Neutrophil (primary cell): ENCODE measurements at regions not wholly inside any gene's neighbourhood (a gene's known extent, or its start where the extent isn't known, plus 50 kb on each side); places are given as distances from the start of the nearest gene placed in this dataset.

Source experiments
- H3K27ac ChIP-seq: fragments of 200-600 bp; sonication (generic); 2 replicates; pipeline ENCODE4 v1.5.1; 2016; ENCODE audit warnings: mild to moderate bottlenecking, moderate library complexity
- H3K27me3 ChIP-seq: fragments of 200-600 bp; sonication (generic); 2 replicates; pipeline ENCODE4 v1.6.0; 2016; ENCODE audit warnings: mild to moderate bottlenecking
- H3K36me3 ChIP-seq: fragments of 200-600 bp; sonication (generic); 2 replicates; pipeline ENCODE4 v1.5.1; 2017
- H3K4me1 ChIP-seq, 2 experiments: fragments of 200-600 bp in 1 of 2; sonication (generic) in 1 of 2; 1 replicate in 1 of 2; 2 replicates in 1 of 2; pipeline versions ENCODE4 v1.5.1 to v1.6.1; 2013 to 2016; ENCODE audit warnings: low read depth in 1 of 2, low read length in 1 of 2, mild to moderate bottlenecking in 1 of 2, moderate library complexity in 1 of 2; ENCODE audit not compliant: control insufficient read depth in 1 of 2, insufficient read depth in 1 of 2
- H3K4me3 ChIP-seq, 2 experiments: fragments of 200-600 bp in 1 of 2; sonication (generic) in 1 of 2; 1 replicate in 1 of 2; 2 replicates in 1 of 2; pipeline ENCODE4 v1.5.1; 2013 to 2016; ENCODE audit warnings: low read depth in 1 of 2, low read length in 1 of 2, mild to moderate bottlenecking in 1 of 2, moderate library complexity in 1 of 2
- H3K9me3 ChIP-seq: fragments of 200-600 bp; sonication (generic); 2 replicates; pipeline ENCODE4 v1.5.1; 2016
- CTCF ChIP-seq: fragments of 200-600 bp; sonication (generic); IDR thresholded peaks from 2 replicates; pipeline ENCODE4 v1.5.1; 2016; ENCODE audit warnings: antibody characterized with exemption

DNA sequence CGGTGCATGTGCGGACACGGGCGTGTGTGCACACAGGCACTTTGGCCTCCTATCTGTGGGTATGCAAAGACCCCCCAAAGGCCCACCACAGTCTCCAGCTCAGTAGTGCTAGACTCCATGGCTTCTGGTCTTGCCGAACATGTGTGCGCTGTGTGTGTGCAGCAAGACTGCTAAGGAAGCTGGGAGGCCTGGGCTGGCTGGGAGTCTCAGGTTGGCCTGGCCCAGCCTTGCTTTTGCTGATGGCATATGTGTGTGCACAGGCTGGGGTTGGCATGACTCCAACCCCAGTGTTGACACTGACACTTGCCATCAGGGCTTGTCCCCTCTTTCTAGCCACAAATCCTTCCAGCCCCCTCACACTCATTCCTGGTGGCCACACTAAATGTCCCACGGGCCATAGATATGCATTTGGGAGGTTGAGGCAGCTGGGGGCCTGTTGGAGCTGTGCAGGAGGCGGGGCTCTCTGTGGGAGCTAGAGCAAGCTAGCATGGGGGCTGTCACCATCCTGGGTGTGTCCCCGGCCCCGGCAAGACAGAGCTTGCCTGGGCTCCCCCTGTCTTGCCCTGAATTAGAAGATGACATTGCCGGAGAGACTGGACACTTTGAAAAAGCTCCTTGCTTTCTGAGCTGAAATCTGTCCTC, 60.9 kb upstream of the NECTIN1 start:
- Histone ChIP-seq H3K27me3 (peaks cover 58% of the 10 kb centered on the region), H3K4me1 (no peaks in the 10 kb centered on the region)
- no peak for TF ChIP-seq CTCF

GRCh38 chr11:119788911-119789560, 60.0 kb upstream of the NECTIN1 start:
- Histone ChIP-seq H3K4me3 (no peak overlapping the region), H3K27ac (no peak overlapping the region), H3K4me1 (no peaks in the 10 kb centered on the region), H3K27me3 (peaks cover 58% of the 10 kb centered on the region), H3K9me3 (no peaks in the 10 kb centered on the region), H3K36me3 (no peaks in the 10 kb centered on the region)
- no peak for TF ChIP-seq CTCF

More for the DNA sequence above, 60.9 kb upstream of the NECTIN1 start:
- H3K9me3 ChIP-seq: no peaks in the 10 kb centered on the region
- no peaks in the 10 kb centered on the region for H3K36me3 ChIP-seq
- H3K27ac ChIP-seq: no peak overlapping the region
- H3K4me3 ChIP-seq: no peak overlapping the region

GRCh38 chr11:119788096-119788883, 59.3 kb upstream of the NECTIN1 start:
- TF ChIP-seq CTCF: no peak
- no peaks in the 10 kb centered on the region for H3K9me3 ChIP-seq
- peaks cover 58% of the 10 kb centered on the region for H3K27me3 ChIP-seq
- no peaks in the 10 kb centered on the region for H3K4me1 ChIP-seq
- H3K4me3 ChIP-seq: no peak overlapping the region
- H3K27ac ChIP-seq: no peak overlapping the region
- H3K36me3 ChIP-seq: no peaks in the 10 kb centered on the region

GRCh38 chr11:119787074-119787461, 58.1 kb upstream of the NECTIN1 start:
- Histone ChIP-seq H3K4me3 (no peak overlapping the region), H3K27me3 (peaks cover 69% of the 10 kb centered on the region), H3K36me3 (no peaks in the 10 kb centered on the region), H3K4me1 (no peaks in the 10 kb centered on the region), H3K9me3 (no peaks in the 10 kb centered on the region), H3K27ac (no peak overlapping the region)
- TF ChIP-seq CTCF: no peak

GRCh38 chr11:119786431-119787073, 57.6 kb upstream of the NECTIN1 start:
- no peak overlapping the region for H3K27ac ChIP-seq
- H3K4me1 ChIP-seq: no peaks in the 10 kb centered on the region
- H3K36me3 ChIP-seq: no peaks in the 10 kb centered on the region
- no peak overlapping the region for H3K4me3 ChIP-seq
- H3K9me3 ChIP-seq: no peaks in the 10 kb centered on the region
- TF ChIP-seq CTCF: no peak
- H3K27me3 ChIP-seq: peaks cover 70% of the 10 kb centered on the region
